Hepatocyte (in vitro differentiated cells): ENCODE measurements at regions not wholly inside any gene's neighbourhood (a gene's known extent, or its start where the extent isn't known, plus 50 kb on each side); places are given as distances from the start of the nearest gene placed in this dataset.

Experiments
- CTCF ChIP-seq: fragments of 200-600 bp; sonication (generic); IDR thresholded peaks from 2 replicates; pipeline ENCODE4 v1.5.1; 2016; ENCODE audit warnings: antibody characterized with exemption, mild to moderate bottlenecking; ENCODE audit not compliant: poor library complexity
- EZH2 ChIP-seq: fragments of 200-600 bp; sonication (generic); IDR thresholded peaks from 2 replicates; pipeline ENCODE4 v1.6.1; 2016; ENCODE audit warnings: antibody characterized with exemption, mild to moderate bottlenecking, borderline replicate concordance
- EZH2phosphoT487 ChIP-seq: fragments of 200-600 bp; sonication (generic); IDR thresholded peaks from one replicate; pipeline ENCODE4 v1.6.1; 2018; ENCODE audit warnings: antibody characterized with exemption, mild to moderate bottlenecking, low read depth, moderate library complexity; ENCODE audit not compliant: unreplicated experiment, severe bottlenecking

GRCh38 chr5:4627929-4628328 is 512.2 kb upstream of the ADAMTS16 start:
- TF ChIP-seq CTCF (no peak), EZH2 (no peak), EZH2phosphoT487 (no peak)
